ENCODE measurements at regions not wholly inside any gene's neighbourhood (a gene's known extent, or its start where the extent isn't known, plus 50 kb on each side); places are given as distances from the start of the nearest gene placed in this dataset.

GRCh38 chr1:243944429-243945160 is 94.6 kb upstream of the AKT3 start:
- TF ChIP-seq ARNT (IDR thresholded peaks at IDR 0.05) (no peak), ZNF143 (CRISPR knock-in tag; IDR thresholded peaks at IDR 0.05) (no peak), FOXP4 (CRISPR knock-in tag; IDR thresholded peaks at IDR 0.05) (no peak), EZH2 (conservative IDR thresholded peaks at IDR 0.05; ENCODE audit: low read depth, low read length) (no peak), NFYB (CRISPR knock-in tag; IDR thresholded peaks at IDR 0.05) (no peak), KLF16 (CRISPR knock-in tag; IDR thresholded peaks at IDR 0.05) (no peak)

Data from HepG2 (cell line).